OCI-LY7 (cell line): ENCODE measurements at regions not wholly inside any gene's neighbourhood (a gene's known extent, or its start where the extent isn't known, plus 50 kb on each side); places are given as distances from the start of the nearest gene placed in this dataset.

ENCODE experiments used
- BruUV-seq: library from RNA; stranded (reverse); fragments of 400-500 nt; replicated peaks from 2 replicates; lab custom pipeline; 2021; lab: Mats Ljungman, UMichigan
- CTCF ChIA-PET: fragments of 300-600 bp; sonication (Branson Sonifier 250); formaldehyde crosslinking; loops from one replicate; lab custom pipeline; 2022; ENCODE audit warnings: antibody characterized with exemption; ENCODE audit not compliant: unreplicated experiment; lab: Charles Lee
- POLR2A ChIA-PET: fragments of 300-600 bp; sonication (Branson Sonifier 250); formaldehyde crosslinking; loops from one replicate; lab custom pipeline; 2022; ENCODE audit warnings: antibody characterized with exemption; lab: Charles Lee
- DNase-seq: peaks from one replicate; pipeline ENCODE4 v3.0.0-alpha.2; 2015; ENCODE audit warnings: low spot score
- H2AFZ ChIP-seq: fragments of 200-600 bp; sonication (generic), shearing (Covaris generic); 2 replicates; pipeline ENCODE4 v1.6.1; 2014; ENCODE audit warnings: mild to moderate bottlenecking, antibody characterized with exemption, low read length, moderate library complexity
- H3K27ac ChIP-seq: fragments of 200-600 bp; sonication (generic); 2 replicates; pipeline ENCODE4 v1.5.1; 2014; ENCODE audit warnings: mixed run types, low read depth, mild to moderate bottlenecking, moderate library complexity, low read length, inconsistent platforms; ENCODE audit not compliant: poor library complexity, severe bottlenecking
- H3K36me3 ChIP-seq: fragments of 200-600 bp; sonication (generic); 2 replicates; pipeline ENCODE4 v1.6.1; 2014; ENCODE audit warnings: mild to moderate bottlenecking, antibody characterized with exemption, low read length, moderate library complexity, mixed read lengths; ENCODE audit not compliant: insufficient read depth
- H3K4me1 ChIP-seq: fragments of 200-600 bp; sonication (generic); 2 replicates; pipeline ENCODE4 v1.5.1; 2014; ENCODE audit warnings: mild to moderate bottlenecking, low read length; ENCODE audit not compliant: insufficient read depth, poor library complexity, severe bottlenecking
- H3K4me2 ChIP-seq: fragments of 200-600 bp; sonication (generic); 2 replicates; pipeline ENCODE4 v1.6.1; 2014; ENCODE audit warnings: mild to moderate bottlenecking, low read length
- H3K4me3 ChIP-seq: fragments of 200-600 bp; sonication (generic); 2 replicates; pipeline ENCODE4 v1.5.1; 2014; ENCODE audit warnings: mild to moderate bottlenecking, low read depth, low read length; ENCODE audit not compliant: poor library complexity, severe bottlenecking
- H3K79me2 ChIP-seq: fragments of 200-600 bp; sonication (generic); 2 replicates; pipeline ENCODE4 v1.6.1; 2016; ENCODE audit warnings: low read depth, mild to moderate bottlenecking, low read length, moderate library complexity, mixed read lengths; ENCODE audit not compliant: insufficient read depth
- H3K9me2 ChIP-seq: fragments of 200-600 bp; sonication (generic); 2 replicates; pipeline ENCODE4 v1.6.1; 2016; ENCODE audit warnings: mild to moderate bottlenecking, low read length, mixed read lengths; ENCODE audit not compliant: insufficient read depth
- H3K9me3 ChIP-seq: fragments of 200-600 bp; sonication (generic); 2 replicates; pipeline ENCODE4 v1.6.1; 2014; ENCODE audit warnings: mild to moderate bottlenecking, mixed run types, low read length, mixed read lengths
- H4K20me1 ChIP-seq: fragments of 200-600 bp; sonication (generic); 2 replicates; pipeline ENCODE4 v1.6.1; 2014; ENCODE audit warnings: mild to moderate bottlenecking, antibody characterized with exemption, low read length, moderate library complexity, mixed read lengths; ENCODE audit not compliant: insufficient read depth
- CTCF ChIP-seq: fragments of 200-600 bp; sonication (generic); conservative IDR thresholded peaks from 2 replicates; pipeline ENCODE4 v1.5.1; 2014; ENCODE audit warnings: mild to moderate bottlenecking, antibody characterized with exemption, low read length, moderate library complexity, mixed read lengths
- EZH2phosphoT487 ChIP-seq: fragments of 200-600 bp; sonication (generic); IDR thresholded peaks from 2 replicates; pipeline ENCODE4 v1.6.1; 2018; ENCODE audit warnings: low read depth, borderline replicate concordance, mild to moderate bottlenecking, mixed run types, antibody characterized with exemption, low read length, moderate library complexity, mixed read lengths
- intact Hi-C: fragments of 100-400 bp; cut with micrococcal nuclease; formaldehyde crosslinking; loops from one replicate; pipeline ENCODE4 v1.10.0; 2022; ENCODE audit not compliant: unreplicated experiment

DNA sequence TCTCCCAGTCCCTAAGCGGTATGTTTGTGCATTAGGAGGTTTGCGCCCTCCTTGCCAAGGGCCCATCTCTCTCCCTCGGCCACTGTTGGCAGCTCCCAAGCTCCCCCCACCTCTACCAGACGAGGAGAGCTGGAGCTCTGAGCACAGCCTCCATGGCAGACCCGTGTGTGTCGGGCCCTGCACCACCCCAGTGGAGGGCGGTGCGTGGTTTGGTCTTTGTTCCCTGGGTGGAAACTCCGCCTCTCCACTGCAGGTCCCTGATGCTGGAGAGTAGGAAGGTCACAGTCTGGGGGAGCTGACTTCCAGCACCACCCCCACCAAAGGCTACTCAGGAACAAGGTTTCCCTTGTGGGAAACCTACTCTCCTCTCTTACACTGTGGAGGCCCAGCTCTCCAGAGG lies 162.6 kb upstream of the FHL2 start:
- intact Hi-C loops, result no loop called here
- BruUV-seq, result no TSS peak
- CTCF ChIA-PET, result no interaction called here

DNA sequence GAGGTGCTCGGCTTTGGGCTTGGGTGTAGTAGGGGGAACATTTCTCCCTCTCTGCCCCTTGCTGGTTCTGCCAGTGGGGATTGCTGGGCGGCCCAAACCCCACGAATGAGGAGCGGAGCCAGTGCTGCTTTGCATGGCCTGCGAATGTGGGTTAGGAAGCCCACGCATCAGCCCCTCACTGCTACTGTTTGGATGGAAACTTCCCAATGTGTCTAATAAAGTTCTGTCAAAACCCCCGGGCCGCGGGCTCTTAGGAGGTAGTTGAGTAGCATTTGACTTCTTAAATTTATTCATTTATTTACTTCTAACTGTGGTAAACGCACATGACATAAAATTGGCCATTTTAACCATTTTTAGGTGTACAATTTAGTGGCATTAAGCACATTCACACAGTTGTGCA lies 161.3 kb upstream of the FHL2 start:
- ChIA-PET CTCF (no interaction called here), POLR2A (no interaction called here)
- intact Hi-C loops, result no loop called here
- TF ChIP-seq EZH2phosphoT487, result no peak
- no peak for TF ChIP-seq CTCF
- no peaks in the 10 kb centered on the region for H3K4me1 ChIP-seq
- H3K9me3 ChIP-seq, result no peaks in the 10 kb centered on the region
- no peak overlapping the region for H2AFZ ChIP-seq
- H3K36me3 ChIP-seq, result no peaks in the 10 kb centered on the region
- H3K4me2 ChIP-seq, result no peak overlapping the region
- no peak overlapping the region for H3K27ac ChIP-seq
- BruUV-seq, result no TSS peak
- H3K4me3 ChIP-seq, result no peak overlapping the region
- H3K9me2 ChIP-seq, result no peaks in the 10 kb centered on the region
- H3K79me2 ChIP-seq, result no peaks in the 10 kb centered on the region
- no peak for DNase-seq
- no peaks in the 10 kb centered on the region for H4K20me1 ChIP-seq

More for the DNA sequence above, 162.6 kb upstream of the FHL2 start:
- Histone ChIP-seq H3K9me2 (no peaks in the 10 kb centered on the region), H4K20me1 (no peaks in the 10 kb centered on the region), H2AFZ (no peak overlapping the region), H3K79me2 (no peaks in the 10 kb centered on the region), H3K4me1 (no peaks in the 10 kb centered on the region), H3K27ac (no peak overlapping the region), H3K36me3 (no peaks in the 10 kb centered on the region), H3K4me2 (no peak overlapping the region), H3K4me3 (no peak overlapping the region), H3K9me3 (no peaks in the 10 kb centered on the region)
- TF ChIP-seq CTCF (no peak), EZH2phosphoT487 (no peak)
- DNase-seq, result no peak
- POLR2A ChIA-PET, result interaction anchor here (0.6 kb wide), 1 partner anchor 488 kb away, joined by 3 read pairs; no protein-coding TSS in a partner anchor

- ChIA-PET POLR2A (no interaction called here), CTCF (no interaction called here)
- no peak overlapping the region for H3K4me2 ChIP-seq
- no peak overlapping the region for H3K27ac ChIP-seq
- TF ChIP-seq CTCF (no peak), EZH2phosphoT487 (no peak)
- intact Hi-C loops, result no loop called here
- no peak overlapping the region for H3K4me3 ChIP-seq
- no peaks in the 10 kb centered on the region for H3K36me3 ChIP-seq
- H3K79me2 ChIP-seq, result no peaks in the 10 kb centered on the region
- H4K20me1 ChIP-seq, result no peaks in the 10 kb centered on the region
- DNase-seq, result no peak
- no peaks in the 10 kb centered on the region for H3K9me3 ChIP-seq
- H3K4me1 ChIP-seq, result no peaks in the 10 kb centered on the region
- H3K9me2 ChIP-seq, result no peaks in the 10 kb centered on the region
- no TSS peak for BruUV-seq
- no peak overlapping the region for H2AFZ ChIP-seq
These were observed 158.4 kb upstream of the FHL2 start for GRCh38 chr2:105557021-105557920.
